Peyer's patch (tissue), 4 donors: ENCODE measurements at regions not wholly inside any gene's neighbourhood (a gene's known extent, or its start where the extent isn't known, plus 50 kb on each side); places are given as distances from the start of the nearest gene placed in this dataset.

ENCODE experiments used
- POLR2A ChIP-seq, 2 donors: fragments of 450-650 bp; IDR thresholded peaks; one replicate each; pipeline ENCODE4 v1.5.1; 2017; ENCODE audit warnings: antibody characterized with exemption in 2 of 2, mild to moderate bottlenecking in 2 of 2, moderate library complexity in 2 of 2
- TF ChIP-seq, protein P1 (sequence below), 6 experiments: fragments of 450-650 bp in 4 of 6; fragments of 200-600 bp in 2 of 6; sonication (generic) in 1 of 6; IDR thresholded peaks; one replicate each; pipeline ENCODE4 v1.5.1; 2017 to 2019; ENCODE audit warnings: antibody characterized with exemption in 6 of 6, mild to moderate bottlenecking in 3 of 6, moderate library complexity in 1 of 6

GRCh38 chr3:69594286-69594685, 145.0 kb upstream of the MITF start:
- TF ChIP-seq, protein P1, sequence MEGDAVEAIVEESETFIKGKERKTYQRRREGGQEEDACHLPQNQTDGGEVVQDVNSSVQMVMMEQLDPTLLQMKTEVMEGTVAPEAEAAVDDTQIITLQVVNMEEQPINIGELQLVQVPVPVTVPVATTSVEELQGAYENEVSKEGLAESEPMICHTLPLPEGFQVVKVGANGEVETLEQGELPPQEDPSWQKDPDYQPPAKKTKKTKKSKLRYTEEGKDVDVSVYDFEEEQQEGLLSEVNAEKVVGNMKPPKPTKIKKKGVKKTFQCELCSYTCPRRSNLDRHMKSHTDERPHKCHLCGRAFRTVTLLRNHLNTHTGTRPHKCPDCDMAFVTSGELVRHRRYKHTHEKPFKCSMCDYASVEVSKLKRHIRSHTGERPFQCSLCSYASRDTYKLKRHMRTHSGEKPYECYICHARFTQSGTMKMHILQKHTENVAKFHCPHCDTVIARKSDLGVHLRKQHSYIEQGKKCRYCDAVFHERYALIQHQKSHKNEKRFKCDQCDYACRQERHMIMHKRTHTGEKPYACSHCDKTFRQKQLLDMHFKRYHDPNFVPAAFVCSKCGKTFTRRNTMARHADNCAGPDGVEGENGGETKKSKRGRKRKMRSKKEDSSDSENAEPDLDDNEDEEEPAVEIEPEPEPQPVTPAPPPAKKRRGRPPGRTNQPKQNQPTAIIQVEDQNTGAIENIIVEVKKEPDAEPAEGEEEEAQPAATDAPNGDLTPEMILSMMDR (IDR thresholded peaks at IDR 0.05), result no peak
- TF ChIP-seq POLR2A (IDR thresholded peaks at IDR 0.05), result no peak
